ENCODE measurements at regions not wholly inside any gene's neighbourhood (a gene's known extent, or its start where the extent isn't known, plus 50 kb on each side); places are given as distances from the start of the nearest gene placed in this dataset.

DNA sequence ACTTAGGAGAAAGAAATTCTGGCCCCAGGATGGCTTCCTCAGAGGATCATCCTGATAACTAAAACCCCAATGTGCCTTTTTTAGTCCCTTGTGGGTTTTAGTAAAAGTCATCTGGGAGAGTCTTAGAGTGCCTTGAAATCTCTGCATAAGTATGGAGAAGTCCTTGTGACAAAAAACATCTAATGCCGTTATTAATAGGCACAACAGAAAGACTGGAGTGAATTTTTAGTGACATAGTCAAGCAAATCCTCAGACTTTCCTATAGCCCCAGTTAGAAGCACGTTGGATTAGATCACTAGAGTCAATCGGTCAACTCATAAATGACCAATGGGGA lies 108.2 kb upstream of the MPDZ start:
- no peaks in the 10 kb centered on the region for H3K4me1 Mint-ChIP-seq
- H3K27me3 Mint-ChIP-seq = no peaks in the 10 kb centered on the region
- no peak overlapping the region for H3K4me3 Mint-ChIP-seq
- peaks cover 27% of the 10 kb centered on the region for H3K9me3 Mint-ChIP-seq
- no peaks in the 10 kb centered on the region for H3K36me3 Mint-ChIP-seq
- no peak for ATAC-seq
- H3K27ac Mint-ChIP-seq = no peak overlapping the region

DNA sequence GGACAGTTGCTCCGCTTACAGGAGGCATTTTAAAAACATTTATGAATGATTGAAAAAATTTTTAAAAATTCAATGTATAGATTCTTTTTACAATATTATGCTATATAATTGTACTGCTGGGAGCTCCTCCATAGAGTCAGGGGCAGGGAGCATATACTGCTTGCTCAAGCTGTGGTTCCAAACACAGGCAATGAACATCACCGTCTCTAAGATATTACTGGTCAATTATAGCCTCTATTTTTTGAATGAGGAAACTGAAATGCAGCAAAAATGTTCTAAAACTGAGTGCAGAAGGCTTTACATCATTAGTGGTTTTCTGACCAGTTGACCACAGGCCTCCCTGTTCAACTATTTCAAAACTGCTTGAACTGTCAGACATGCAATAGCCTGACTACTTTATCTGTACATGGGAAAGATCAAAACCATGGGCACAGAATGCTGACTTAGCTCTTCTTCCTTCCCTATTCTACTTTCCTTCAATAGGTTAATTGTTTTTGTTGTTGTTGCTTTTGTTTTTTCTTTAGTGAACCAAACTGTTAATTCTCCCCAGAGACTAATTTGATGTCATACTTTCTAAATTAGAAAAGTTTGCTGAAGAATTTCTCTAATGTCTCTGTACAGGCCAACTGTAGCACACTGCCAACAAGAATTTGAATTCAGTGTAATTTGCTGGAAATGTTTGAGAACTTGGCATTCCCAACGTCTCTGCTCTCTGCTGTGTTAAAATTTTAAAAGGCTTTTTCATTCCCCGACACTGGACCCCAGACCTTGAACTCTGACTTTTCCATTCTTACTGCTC lies 107.6 kb upstream of the MPDZ start:
- no peak overlapping the region for H3K4me3 Mint-ChIP-seq
- no peak for ATAC-seq
- H3K9me3 Mint-ChIP-seq = peaks cover 27% of the 10 kb centered on the region
- H3K36me3 Mint-ChIP-seq = no peaks in the 10 kb centered on the region
- no peak overlapping the region for H3K27ac Mint-ChIP-seq
- H3K4me1 Mint-ChIP-seq = no peaks in the 10 kb centered on the region
- no peaks in the 10 kb centered on the region for H3K27me3 Mint-ChIP-seq

DNA sequence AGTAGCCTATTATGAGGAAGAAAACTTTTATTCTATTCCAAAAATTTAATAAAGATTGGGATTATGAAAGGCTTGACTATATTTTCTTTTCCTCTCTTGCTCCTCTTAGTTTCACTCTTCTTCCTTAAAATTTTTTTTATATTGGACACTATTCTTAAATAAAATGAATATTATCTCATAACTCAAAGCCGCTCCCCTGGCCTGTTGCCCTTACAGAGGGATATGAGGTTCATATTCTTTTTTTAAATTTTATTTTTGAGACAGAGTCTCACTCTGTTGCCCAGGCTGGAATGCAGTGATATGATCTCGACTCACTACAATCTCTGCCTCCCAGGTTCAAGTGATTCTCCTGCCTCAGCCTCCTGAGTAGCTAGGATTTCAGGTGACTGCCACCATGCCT lies 106.8 kb upstream of the MPDZ start:
- H3K36me3 Mint-ChIP-seq = no peaks in the 10 kb centered on the region
- no peaks in the 10 kb centered on the region for H3K27me3 Mint-ChIP-seq
- H3K27ac Mint-ChIP-seq = no peak overlapping the region
- peaks cover 21% of the 10 kb centered on the region for H3K9me3 Mint-ChIP-seq
- H3K4me3 Mint-ChIP-seq = no peak overlapping the region
- no peak for ATAC-seq
- no peaks in the 10 kb centered on the region for H3K4me1 Mint-ChIP-seq

DNA sequence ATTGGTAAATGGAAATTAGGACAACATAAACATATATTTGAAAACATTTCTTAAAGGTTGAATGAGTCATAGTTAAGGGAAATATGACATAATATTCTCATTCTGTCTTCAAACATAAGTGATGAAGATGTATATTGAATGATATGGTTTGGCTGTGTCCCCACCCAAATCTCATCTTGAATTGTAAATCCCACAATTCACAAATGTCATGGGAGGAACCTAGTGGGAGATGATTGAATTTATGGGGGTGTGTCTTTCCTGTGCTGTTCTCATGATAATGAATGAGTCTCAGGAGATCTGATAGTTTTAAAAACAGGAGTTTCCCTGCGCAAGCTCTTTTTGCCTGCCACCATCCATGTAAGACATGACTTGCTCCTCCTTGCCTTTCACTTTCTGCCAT lies 104.4 kb upstream of the MPDZ start:
- Mint-ChIP-seq H3K4me1 (no peaks in the 10 kb centered on the region), H3K4me3 (no peak overlapping the region), H3K27me3 (no peaks in the 10 kb centered on the region), H3K9me3 (peaks cover 8% of the 10 kb centered on the region), H3K36me3 (no peaks in the 10 kb centered on the region), H3K27ac (no peak overlapping the region)
- ATAC-seq = no peak

- H3K36me3 Mint-ChIP-seq = no peaks in the 10 kb centered on the region
- H3K9me3 Mint-ChIP-seq = peaks cover 8% of the 10 kb centered on the region
- no peaks in the 10 kb centered on the region for H3K4me1 Mint-ChIP-seq
- no peaks in the 10 kb centered on the region for H3K27me3 Mint-ChIP-seq
- no peak overlapping the region for H3K27ac Mint-ChIP-seq
- ATAC-seq = no peak
- no peak overlapping the region for H3K4me3 Mint-ChIP-seq
Observed at GRCh38 chr9:13383216-13383615, 103.7 kb upstream of the MPDZ start.

- Mint-ChIP-seq H3K4me1 (no peaks in the 10 kb centered on the region), H3K27ac (no peak overlapping the region), H3K9me3 (peaks cover 8% of the 10 kb centered on the region), H3K36me3 (no peaks in the 10 kb centered on the region), H3K4me3 (no peak overlapping the region), H3K27me3 (no peaks in the 10 kb centered on the region)
- no peak for ATAC-seq
Observed at GRCh38 chr9:13382595-13382994, 103.1 kb upstream of the MPDZ start.

DNA sequence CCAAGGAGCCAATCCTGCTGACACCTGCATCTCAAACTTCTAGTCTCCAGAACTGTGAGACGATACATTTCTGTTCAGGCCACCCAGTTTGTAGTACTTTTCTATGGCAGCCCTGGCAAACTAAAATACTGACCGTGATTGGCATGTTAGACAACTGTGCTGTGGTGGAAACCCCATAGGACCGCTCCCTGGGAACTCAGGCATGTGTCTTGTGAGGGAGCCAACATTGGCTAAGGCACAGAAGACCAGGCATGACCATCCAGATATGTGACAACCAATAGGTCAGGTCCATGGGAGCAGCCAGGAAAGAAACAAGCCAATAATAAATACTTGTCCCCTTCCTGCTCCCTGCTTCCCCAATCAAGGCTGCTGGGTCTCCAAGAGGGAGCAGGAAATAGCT lies 101.4 kb upstream of the MPDZ start:
- ATAC-seq = no peak
- no peak overlapping the region for H3K4me3 Mint-ChIP-seq
- no peaks in the 10 kb centered on the region for H3K36me3 Mint-ChIP-seq
- no peaks in the 10 kb centered on the region for H3K4me1 Mint-ChIP-seq
- peaks cover 8% of the 10 kb centered on the region for H3K9me3 Mint-ChIP-seq
- H3K27me3 Mint-ChIP-seq = no peaks in the 10 kb centered on the region
- H3K27ac Mint-ChIP-seq = no peak overlapping the region

DNA sequence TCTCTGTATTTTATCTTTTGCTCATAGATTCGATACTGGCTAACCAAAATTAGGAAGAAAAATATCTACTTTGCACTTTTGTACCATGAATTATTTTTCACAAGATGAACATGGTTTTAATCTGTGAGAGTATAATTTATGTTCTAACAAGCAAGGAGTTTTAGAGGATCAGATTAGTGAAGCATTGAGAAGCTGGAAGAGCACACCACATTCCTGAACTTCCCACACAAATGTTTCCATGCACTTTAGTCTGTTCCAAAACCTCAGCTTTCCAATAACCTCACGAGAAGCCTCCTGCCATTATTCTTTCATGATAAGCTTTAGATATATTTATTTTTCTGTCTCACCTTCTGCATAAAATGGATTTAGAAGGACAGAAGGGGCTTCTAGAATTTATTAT lies 98.7 kb upstream of the MPDZ start:
- H3K4me1 Mint-ChIP-seq = no peaks in the 10 kb centered on the region
- H3K27ac Mint-ChIP-seq = no peak overlapping the region
- peaks cover 3% of the 10 kb centered on the region for H3K9me3 Mint-ChIP-seq
- no peak for ATAC-seq
- no peaks in the 10 kb centered on the region for H3K36me3 Mint-ChIP-seq
- no peak overlapping the region for H3K4me3 Mint-ChIP-seq
- no peaks in the 10 kb centered on the region for H3K27me3 Mint-ChIP-seq

DNA sequence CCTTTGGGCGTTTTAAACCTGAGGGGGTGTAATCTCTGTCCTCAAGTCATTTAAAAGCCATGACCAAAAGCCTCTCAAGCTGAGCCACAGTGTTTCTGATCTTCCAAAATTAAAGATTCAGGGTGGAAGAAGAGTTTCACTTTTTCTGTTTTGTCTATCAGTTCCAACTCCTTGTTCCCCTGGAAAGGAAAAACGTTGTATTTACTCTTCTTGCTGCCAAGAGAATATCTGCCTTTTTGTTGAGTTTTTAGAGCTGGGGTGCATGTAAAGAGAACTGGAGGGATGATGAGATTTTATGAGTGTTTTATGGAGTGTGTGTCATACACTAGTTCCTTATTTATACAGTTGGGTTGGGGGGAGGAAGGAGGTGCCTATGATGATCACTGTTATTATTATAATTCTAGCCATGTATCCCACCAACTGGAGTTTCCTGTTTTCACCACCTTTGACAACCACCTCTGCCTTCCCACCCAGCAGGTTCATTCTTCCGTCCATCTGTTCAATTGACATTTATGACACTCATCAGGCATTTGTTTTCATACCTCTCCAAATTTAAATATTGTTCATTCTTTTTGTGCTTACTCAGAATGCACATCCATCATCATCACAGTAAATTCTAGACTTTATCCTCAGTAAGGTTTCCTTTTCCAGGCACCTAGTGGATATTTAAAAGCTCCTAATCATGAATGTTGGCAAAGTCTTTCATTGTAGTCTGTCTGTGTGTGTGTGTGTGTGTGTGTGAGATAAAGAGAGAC lies 97.9 kb upstream of the MPDZ start:
- no peaks in the 10 kb centered on the region for H3K9me3 Mint-ChIP-seq
- ATAC-seq = no peak
- no peaks in the 10 kb centered on the region for H3K4me1 Mint-ChIP-seq
- no peak overlapping the region for H3K4me3 Mint-ChIP-seq
- H3K36me3 Mint-ChIP-seq = no peaks in the 10 kb centered on the region
- H3K27ac Mint-ChIP-seq = no peak overlapping the region
- no peaks in the 10 kb centered on the region for H3K27me3 Mint-ChIP-seq

DNA sequence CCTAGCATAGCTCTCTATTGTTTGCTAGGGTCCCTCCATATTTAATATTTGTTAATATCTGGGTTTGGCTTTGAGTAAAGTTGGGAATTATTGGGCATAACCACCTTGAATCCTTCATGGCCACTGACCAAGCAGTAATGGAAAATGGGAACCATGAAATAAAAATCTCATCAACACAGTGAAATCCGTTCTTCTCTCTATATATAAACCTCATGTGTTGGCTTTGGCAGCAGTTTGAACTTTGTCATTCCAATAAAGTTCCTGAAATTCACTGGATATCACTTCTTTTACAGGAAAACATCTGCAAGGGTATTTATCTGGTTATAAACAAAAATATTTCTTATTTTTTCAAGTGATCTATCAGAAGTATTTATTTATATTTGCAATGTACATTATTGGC lies 93.0 kb upstream of the MPDZ start:
- Mint-ChIP-seq H3K4me3 (no peak overlapping the region), H3K9me3 (no peaks in the 10 kb centered on the region)

DNA sequence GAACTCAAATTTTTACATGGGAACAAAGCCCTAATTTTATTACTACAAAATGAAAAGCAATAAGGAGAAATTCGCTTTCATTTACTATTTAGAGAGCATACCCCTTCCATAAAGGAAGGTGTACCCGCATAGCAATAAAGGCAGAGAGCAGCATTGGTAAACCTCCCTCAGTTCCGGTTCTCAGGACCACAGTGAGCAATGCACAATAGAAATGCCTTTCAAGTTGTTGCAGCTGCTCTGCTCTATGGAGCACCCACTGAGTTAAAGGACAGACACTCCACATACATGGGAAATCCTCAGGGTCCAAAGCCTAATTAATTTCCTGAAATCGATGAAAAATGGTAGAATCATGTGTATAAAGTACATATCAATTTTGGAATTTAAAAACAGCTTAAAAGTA lies 89.9 kb upstream of the MPDZ start:
- no peaks in the 10 kb centered on the region for H3K36me3 Mint-ChIP-seq
- no peak overlapping the region for H3K4me3 Mint-ChIP-seq
- no peaks in the 10 kb centered on the region for H3K4me1 Mint-ChIP-seq
- H3K27me3 Mint-ChIP-seq = no peaks in the 10 kb centered on the region
- ATAC-seq = no peak
- no peak overlapping the region for H3K27ac Mint-ChIP-seq
- peaks cover 3% of the 10 kb centered on the region for H3K9me3 Mint-ChIP-seq

More for the DNA sequence above, 93.0 kb upstream of the MPDZ start:
- Mint-ChIP-seq H3K36me3 (no peaks in the 10 kb centered on the region), H3K4me1 (no peaks in the 10 kb centered on the region), H3K27ac (no peak overlapping the region), H3K27me3 (no peaks in the 10 kb centered on the region)
- no peak for ATAC-seq

DNA sequence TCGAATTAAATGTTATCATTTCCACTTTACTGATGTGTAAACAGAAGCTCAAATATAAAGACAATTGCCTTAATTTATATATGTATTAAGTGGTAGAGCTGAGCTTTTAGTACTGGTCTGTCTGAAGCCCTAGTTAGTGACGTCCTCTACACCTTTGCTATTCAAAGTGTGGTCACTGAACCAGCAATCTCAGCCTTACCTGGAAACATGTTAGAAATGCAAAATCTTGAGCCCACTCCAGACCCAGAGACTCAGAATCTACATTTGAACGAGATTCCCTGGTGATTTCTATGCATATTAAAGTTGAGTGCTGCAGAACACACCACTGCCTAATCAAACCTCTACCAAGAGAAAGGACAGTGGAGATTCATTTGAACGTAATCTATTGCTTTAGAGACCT lies 88.3 kb upstream of the MPDZ start:
- no peak overlapping the region for H3K4me3 Mint-ChIP-seq
- H3K36me3 Mint-ChIP-seq = no peaks in the 10 kb centered on the region
- H3K4me1 Mint-ChIP-seq = no peaks in the 10 kb centered on the region
- H3K27ac Mint-ChIP-seq = no peak overlapping the region
- ATAC-seq = no peak
- H3K27me3 Mint-ChIP-seq = no peaks in the 10 kb centered on the region
- H3K9me3 Mint-ChIP-seq = peaks cover 3% of the 10 kb centered on the region

GRCh38 chr9:13364271-13365000 lies 84.9 kb upstream of the MPDZ start:
- H3K27me3 Mint-ChIP-seq = no peaks in the 10 kb centered on the region
- no peak overlapping the region for H3K4me3 Mint-ChIP-seq
- H3K36me3 Mint-ChIP-seq = no peaks in the 10 kb centered on the region
- H3K27ac Mint-ChIP-seq = no peak overlapping the region
- no peak for ATAC-seq
- no peaks in the 10 kb centered on the region for H3K4me1 Mint-ChIP-seq
- H3K9me3 Mint-ChIP-seq = peaks cover 3% of the 10 kb centered on the region

DNA sequence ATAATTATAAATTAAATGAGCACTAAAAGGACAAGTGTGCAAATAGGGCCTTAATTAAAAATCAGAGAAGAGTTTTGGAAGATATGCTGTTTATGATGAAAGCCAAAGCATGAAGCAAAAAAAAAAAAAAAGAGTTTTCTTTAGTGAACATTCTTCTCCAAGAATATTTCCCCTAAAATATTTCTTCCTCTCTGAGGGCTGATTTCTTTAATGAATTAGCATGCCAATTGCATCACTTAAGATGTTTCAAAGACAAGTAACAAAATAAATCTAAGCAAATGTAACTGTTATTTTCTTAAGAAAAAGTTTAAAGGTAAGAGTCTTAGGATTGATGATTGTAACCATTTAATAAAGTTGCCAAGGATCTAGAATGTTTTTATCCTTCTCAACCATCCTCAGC lies 81.6 kb upstream of the MPDZ start:
- Mint-ChIP-seq H3K4me3 (no peak overlapping the region), H3K27ac (no peak overlapping the region), H3K4me1 (no peaks in the 10 kb centered on the region), H3K27me3 (no peaks in the 10 kb centered on the region), H3K9me3 (no peaks in the 10 kb centered on the region), H3K36me3 (no peaks in the 10 kb centered on the region)
- ATAC-seq = no peak

GRCh38 chr9:13360188-13360587 lies 80.7 kb upstream of the MPDZ start:
- no peaks in the 10 kb centered on the region for H3K9me3 Mint-ChIP-seq
- H3K36me3 Mint-ChIP-seq = no peaks in the 10 kb centered on the region
- ATAC-seq = no peak
- no peak overlapping the region for H3K27ac Mint-ChIP-seq
- no peaks in the 10 kb centered on the region for H3K27me3 Mint-ChIP-seq
- H3K4me1 Mint-ChIP-seq = no peaks in the 10 kb centered on the region
- H3K4me3 Mint-ChIP-seq = no peak overlapping the region

DNA sequence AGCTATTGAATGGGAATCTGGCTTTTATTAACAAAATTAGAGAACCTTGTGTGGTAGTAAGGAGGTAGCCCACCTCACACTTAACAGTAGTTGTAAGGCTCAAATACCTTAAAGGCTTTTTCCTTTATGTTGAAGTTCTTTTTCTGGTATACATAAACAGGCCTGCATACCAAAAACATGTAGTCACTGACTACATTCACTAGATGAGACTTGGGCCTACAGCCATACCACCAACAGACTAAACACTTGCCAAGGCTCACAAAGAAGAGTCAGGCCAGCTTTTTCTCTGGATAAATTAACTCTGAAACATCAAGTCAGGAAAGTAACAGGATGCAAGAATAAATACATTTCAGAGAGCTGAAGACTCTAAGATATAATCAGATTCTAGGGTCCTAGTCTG lies 78.6 kb upstream of the MPDZ start:
- no peaks in the 10 kb centered on the region for H3K36me3 Mint-ChIP-seq
- H3K27me3 Mint-ChIP-seq = no peaks in the 10 kb centered on the region
- no peaks in the 10 kb centered on the region for H3K9me3 Mint-ChIP-seq
- no peaks in the 10 kb centered on the region for H3K4me1 Mint-ChIP-seq
- H3K4me3 Mint-ChIP-seq = no peak overlapping the region
- no peak for ATAC-seq
- no peak overlapping the region for H3K27ac Mint-ChIP-seq
